Fibroblast of mammary gland (primary cell): ENCODE measurements at regions not wholly inside any gene's neighbourhood (a gene's known extent, or its start where the extent isn't known, plus 50 kb on each side); places are given as distances from the start of the nearest gene placed in this dataset.
A peak's percentile ranks its signal among the peaks of the same experiment; 100 is the strongest.

ENCODE experiments used
- DNase-seq: peaks from one replicate; pipeline ENCODE4 v3.0.0-alpha.2; 2010; ENCODE audit warnings: low read depth
- H3K4me3 ChIP-seq: 2 replicates; pipeline ENCODE4 v1.5.1; 2011; ENCODE audit warnings: low read depth, mild to moderate bottlenecking, low read length, moderate library complexity; ENCODE audit not compliant: control insufficient read depth
- CTCF ChIP-seq: conservative IDR thresholded peaks from 2 replicates; pipeline ENCODE4 v1.5.1; 2011; ENCODE audit warnings: low read depth, low read length, inconsistent platforms; ENCODE audit not compliant: control insufficient read depth, insufficient read depth

- H3K4me3 ChIP-seq = no peak overlapping the region
- no peak for TF ChIP-seq CTCF
- DNase-seq = no peak
Observed at GRCh38 chr12:97923546-97923945, 460.9 kb downstream of the RMST start.

- no peak overlapping the region for H3K4me3 ChIP-seq
- TF ChIP-seq CTCF = no peak
- no peak for DNase-seq
Observed at GRCh38 chr12:97924122-97924521, 461.5 kb downstream of the RMST start.

GRCh38 chr12:97927977-97928376 is 465.4 kb downstream of the RMST start:
- no peak for TF ChIP-seq CTCF
- H3K4me3 ChIP-seq = no peak overlapping the region
- DNase-seq = peak; percentile 28

GRCh38 chr12:97936165-97936564 is 473.6 kb downstream of the RMST start:
- TF ChIP-seq CTCF = no peak
- H3K4me3 ChIP-seq = no peak overlapping the region
- no peak for DNase-seq

- no peak overlapping the region for H3K4me3 ChIP-seq
- no peak for DNase-seq
- no peak for TF ChIP-seq CTCF
Observed at GRCh38 chr12:97938031-97938430, 475.4 kb downstream of the RMST start.

GRCh38 chr12:97939156-97939555 is 476.6 kb downstream of the RMST start:
- H3K4me3 ChIP-seq = no peak overlapping the region
- TF ChIP-seq CTCF = no peak
- DNase-seq = no peak

GRCh38 chr12:97940105-97940504 is 477.5 kb downstream of the RMST start:
- no peak overlapping the region for H3K4me3 ChIP-seq
- DNase-seq = no peak
- no peak for TF ChIP-seq CTCF
